ENCODE measurements at regions not wholly inside any gene's neighbourhood (a gene's known extent, or its start where the extent isn't known, plus 50 kb on each side); places are given as distances from the start of the nearest gene placed in this dataset.

- no peaks in the 10 kb centered on the region for H3K36me3 Mint-ChIP-seq (ENCODE audit: low read depth)
- H3K27ac Mint-ChIP-seq: no peak overlapping the region
- H3K27me3 Mint-ChIP-seq (ENCODE audit: low read depth): peaks cover 16% of the 10 kb centered on the region
- H3K4me3 Mint-ChIP-seq: no peak overlapping the region
- peaks cover 14% of the 10 kb centered on the region for H3K9me3 Mint-ChIP-seq
- no peak for TF ChIP-seq CTCF (IDR thresholded peaks at IDR 0.05; ENCODE audit: unreplicated experiment in 3 of 3)
- H3K4me1 Mint-ChIP-seq: no peaks in the 10 kb centered on the region
Observed at GRCh38 chr3:14057701-14058100, 67.0 kb downstream of the CHCHD4 start.

- Mint-ChIP-seq H3K36me3 (ENCODE audit: low read depth) (no peaks in the 10 kb centered on the region), H3K27ac (no peak overlapping the region)
Observed at GRCh38 chr3:14047841-14048240, 76.8 kb downstream of the CHCHD4 start.

GRCh38 chr3:14047027-14047426 lies 77.6 kb downstream of the CHCHD4 start:
- Mint-ChIP-seq H3K9me3 (no peaks in the 10 kb centered on the region), H3K4me3 (no peak overlapping the region), H3K27me3 (ENCODE audit: low read depth) (peaks cover 37% of the 10 kb centered on the region), H3K4me1 (no peaks in the 10 kb centered on the region), H3K36me3 (ENCODE audit: low read depth) (no peaks in the 10 kb centered on the region), H3K27ac (no peak overlapping the region)
- TF ChIP-seq CTCF (IDR thresholded peaks at IDR 0.05; ENCODE audit: unreplicated experiment in 3 of 3): no peak

More at GRCh38 chr3:14047841-14048240, 76.8 kb downstream of the CHCHD4 start:
- no peak for TF ChIP-seq CTCF (IDR thresholded peaks at IDR 0.05; ENCODE audit: unreplicated experiment in 3 of 3)
- no peak overlapping the region for H3K4me3 Mint-ChIP-seq
- peaks cover 38% of the 10 kb centered on the region for H3K27me3 Mint-ChIP-seq (ENCODE audit: low read depth)
- H3K4me1 Mint-ChIP-seq: no peaks in the 10 kb centered on the region
- H3K9me3 Mint-ChIP-seq: no peaks in the 10 kb centered on the region

GRCh38 chr3:14042680-14043079 lies 82.0 kb downstream of the CHCHD4 start:
- Mint-ChIP-seq H3K36me3 (ENCODE audit: low read depth) (no peaks in the 10 kb centered on the region), H3K4me1 (no peaks in the 10 kb centered on the region), H3K27ac (no peak overlapping the region), H3K4me3 (no peak overlapping the region), H3K27me3 (ENCODE audit: low read depth) (peaks cover 21% of the 10 kb centered on the region), H3K9me3 (peaks cover 4% of the 10 kb centered on the region)
- TF ChIP-seq CTCF (IDR thresholded peaks at IDR 0.05; ENCODE audit: unreplicated experiment in 3 of 3): no peak

- H3K36me3 Mint-ChIP-seq (ENCODE audit: low read depth): no peaks in the 10 kb centered on the region
- H3K9me3 Mint-ChIP-seq: peaks cover 17% of the 10 kb centered on the region
- peaks cover 21% of the 10 kb centered on the region for H3K27me3 Mint-ChIP-seq (ENCODE audit: low read depth)
Observed at GRCh38 chr3:14039149-14039548, 85.5 kb downstream of the CHCHD4 start.

More at GRCh38 chr3:14039149-14039548, 85.5 kb downstream of the CHCHD4 start:
- TF ChIP-seq CTCF (IDR thresholded peaks at IDR 0.05; ENCODE audit: unreplicated experiment in 3 of 3): no peak
- Mint-ChIP-seq H3K4me3 (no peak overlapping the region), H3K4me1 (no peaks in the 10 kb centered on the region), H3K27ac (no peak overlapping the region)
